NOMO-1 (cell line): ENCODE measurements at regions not wholly inside any gene's neighbourhood (a gene's known extent, or its start where the extent isn't known, plus 50 kb on each side); places are given as distances from the start of the nearest gene placed in this dataset.

Source experiments
- DNase-seq, 2 experiments: peaks; one replicate each; lab custom pipeline; 2025; ENCODE audit not compliant: unreplicated experiment in 2 of 2; lab: John Stamatoyannopoulos, UW

GRCh38 chr13:40132249-40132648 lies 476.8 kb downstream of the COG6 start:
- DNase-seq, result no peak

- DNase-seq, result no peak
Measured at GRCh38 chr13:40136896-40137295, 481.4 kb downstream of the COG6 start.

DNA sequence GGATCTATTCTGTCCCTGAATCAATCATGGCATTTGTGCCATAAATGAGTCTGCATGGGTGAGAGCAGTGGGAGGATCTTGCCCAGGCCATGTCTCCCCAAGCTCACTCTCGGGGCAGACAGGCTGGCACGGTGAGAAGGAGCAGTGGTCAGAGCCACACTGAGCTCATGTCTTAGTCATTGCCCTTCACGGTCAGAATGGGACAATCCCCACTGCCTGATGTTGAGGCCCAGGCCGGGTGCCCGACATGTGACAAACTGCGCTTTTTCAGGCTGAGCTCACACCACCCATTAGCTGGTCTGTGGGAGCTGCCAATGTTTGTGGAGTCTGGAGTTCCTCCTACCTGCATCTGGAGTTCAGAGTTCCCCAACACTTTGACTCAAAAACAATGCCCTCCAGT lies 481.9 kb downstream of the COG6 start:
- DNase-seq, result no peak

GRCh38 chr13:40139896-40140520 lies 484.5 kb downstream of the COG6 start:
- DNase-seq, result no peak

- DNase-seq, result no peak
Measured at GRCh38 chr13:40141859-40142555, 486.5 kb downstream of the COG6 start.

GRCh38 chr13:40143106-40143505 lies 487.6 kb downstream of the COG6 start:
- DNase-seq, result no peak

DNA sequence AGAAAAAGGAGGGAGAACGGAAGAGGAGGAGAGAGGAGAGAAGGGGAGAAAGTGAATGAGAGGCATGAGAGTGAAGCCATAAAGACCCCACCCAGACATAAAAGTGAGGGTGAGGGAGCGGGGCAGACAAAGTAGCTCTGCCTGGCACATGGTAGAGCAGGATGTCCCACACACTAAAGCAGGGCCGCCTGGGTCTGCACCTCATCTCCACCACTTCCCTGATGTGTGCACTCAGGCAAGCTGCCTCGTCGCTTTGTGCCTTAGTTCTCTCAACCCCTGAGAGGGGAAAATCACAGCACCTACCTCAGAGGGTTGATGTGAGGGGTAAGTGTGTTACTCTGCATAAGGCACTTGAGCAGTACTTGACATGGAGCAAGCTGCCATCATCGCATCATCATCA lies 488.1 kb downstream of the COG6 start:
- no peak for DNase-seq

DNA sequence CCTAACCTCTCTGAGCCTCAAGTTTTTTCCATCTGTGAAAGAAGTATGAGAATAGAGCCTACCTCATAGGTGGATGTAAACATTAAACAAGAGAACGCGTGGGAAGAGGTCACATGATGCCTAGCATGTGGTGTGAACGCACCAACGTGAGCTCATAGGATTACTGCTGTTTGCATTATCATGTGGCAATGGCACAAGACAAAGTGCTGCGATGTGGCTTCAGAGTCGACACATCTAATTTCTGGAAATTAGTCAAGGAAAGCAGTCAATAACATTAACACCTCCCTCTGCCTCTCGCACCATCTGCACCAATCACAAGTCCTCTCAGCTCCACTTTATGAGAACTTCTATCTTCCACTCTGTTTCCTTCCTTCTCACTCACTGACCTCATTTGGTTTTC lies 489.7 kb downstream of the COG6 start:
- no peak for DNase-seq

DNA sequence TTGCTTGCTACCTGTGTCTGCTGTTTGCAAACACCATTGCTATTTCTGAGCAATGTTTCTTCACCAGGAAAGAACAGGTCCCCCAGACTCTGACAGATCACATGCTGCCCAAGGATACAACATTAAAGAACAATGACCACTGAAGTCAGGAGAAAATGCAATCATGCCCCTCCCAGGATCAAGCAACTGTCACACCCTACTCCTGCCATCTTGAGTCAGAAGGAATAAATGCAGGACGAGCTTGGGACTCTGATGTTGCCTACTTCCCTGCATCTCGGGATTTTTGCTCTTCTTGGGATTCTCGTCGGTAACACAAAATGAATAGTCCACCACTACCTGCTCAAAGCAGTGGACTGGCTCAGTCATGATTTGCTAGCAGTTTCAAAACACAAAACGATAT lies 490.6 kb downstream of the COG6 start:
- DNase-seq, result no peak

- peak in 1 of 2 experiments; percentile 10 for DNase-seq
Measured at GRCh38 chr13:40146611-40147117, 491.2 kb downstream of the COG6 start.

DNA sequence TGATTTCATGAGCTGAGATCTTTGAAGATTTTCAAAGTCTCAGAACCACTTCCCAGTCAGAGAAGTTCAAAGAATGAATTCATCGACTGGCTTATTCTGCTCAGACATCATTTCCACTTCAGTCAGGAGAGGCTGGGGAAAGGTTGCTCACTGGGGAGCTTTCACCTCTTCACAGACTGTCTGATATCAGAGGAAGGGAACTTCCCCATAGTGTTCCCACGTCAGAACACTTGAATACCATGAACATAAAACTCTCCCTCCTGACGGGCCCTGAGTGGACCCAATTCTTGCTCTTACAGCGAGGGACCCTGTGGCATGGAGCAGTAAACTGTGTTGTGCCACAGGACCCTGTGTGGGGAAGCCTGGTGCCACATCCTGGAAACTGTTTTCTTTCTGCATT lies 492.6 kb downstream of the COG6 start:
- DNase-seq, result no peak

GRCh38 chr13:40148742-40149141 lies 493.3 kb downstream of the COG6 start:
- DNase-seq, result no peak

DNA sequence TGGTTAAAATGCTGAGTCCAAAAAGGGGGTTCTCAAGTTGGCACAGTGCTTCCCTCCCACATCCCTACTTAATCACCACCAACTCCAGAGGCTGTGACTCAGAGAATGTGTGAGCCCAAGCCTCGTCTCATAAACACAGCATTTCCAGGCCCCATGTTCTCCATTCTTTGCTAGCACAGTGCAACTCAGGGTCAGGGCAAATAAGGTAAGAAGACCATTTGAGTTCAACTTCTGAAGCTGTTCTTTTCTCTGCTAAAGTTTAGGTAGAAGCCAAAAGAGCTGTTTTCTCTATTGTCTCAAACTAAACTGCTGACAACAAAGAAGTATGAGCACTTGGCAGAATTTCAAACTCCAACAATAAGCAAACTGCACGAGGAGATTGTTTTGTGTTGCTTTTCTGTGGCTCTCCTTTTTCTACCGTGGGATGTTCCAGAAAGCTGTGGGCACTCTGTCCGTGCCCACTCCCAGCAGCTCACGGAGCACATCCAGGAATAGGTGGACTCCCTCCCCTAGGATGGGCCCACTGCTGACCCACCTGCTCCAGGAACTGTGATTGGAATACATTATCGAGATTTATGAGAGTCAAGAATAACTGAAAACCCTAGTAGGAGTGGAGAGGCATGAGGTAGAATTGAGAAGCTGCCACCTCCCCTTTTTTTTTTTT lies 494.3 kb downstream of the COG6 start:
- DNase-seq, result no peak

- no peak for DNase-seq
Measured at GRCh38 chr13:40151673-40152072, 496.2 kb downstream of the COG6 start.

DNA sequence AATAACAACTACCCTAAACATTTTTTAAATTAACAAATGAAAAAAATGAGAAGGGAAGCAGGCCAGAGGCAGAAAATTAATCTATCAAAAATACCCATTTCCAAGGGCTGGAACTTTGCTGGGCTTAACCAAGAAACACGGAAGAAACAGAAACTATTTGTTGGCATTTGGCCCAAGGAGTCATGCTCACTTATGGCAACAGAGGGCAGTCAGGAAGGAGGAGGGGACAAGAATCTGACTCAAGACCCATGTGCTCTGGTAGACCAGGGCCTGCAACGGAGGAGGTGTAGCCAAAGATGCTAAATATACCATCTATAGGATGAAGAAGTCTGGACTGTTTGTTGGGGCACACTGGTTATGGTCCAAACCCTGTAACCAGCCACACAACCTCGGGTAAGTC lies 496.7 kb downstream of the COG6 start:
- DNase-seq, result no peak

DNA sequence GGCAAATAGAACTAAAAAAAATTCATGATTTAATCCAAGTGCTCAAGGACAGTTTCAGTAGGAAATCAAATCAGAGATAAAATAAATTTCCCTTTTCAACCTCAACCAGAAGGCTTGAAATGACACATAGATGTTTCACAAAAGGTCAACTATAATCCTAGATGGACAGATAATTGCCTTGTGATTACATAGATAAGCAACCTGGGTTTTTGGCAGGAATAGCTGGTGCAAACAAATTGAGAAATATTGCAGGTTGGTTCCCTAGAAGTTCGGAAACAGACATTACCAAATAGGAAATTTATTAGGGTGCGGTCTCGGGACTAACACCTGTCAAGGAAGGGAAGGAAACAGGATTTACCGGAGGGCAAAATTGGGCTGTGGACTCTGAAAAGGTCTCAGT lies 497.5 kb downstream of the COG6 start:
- DNase-seq, result no peak

DNA sequence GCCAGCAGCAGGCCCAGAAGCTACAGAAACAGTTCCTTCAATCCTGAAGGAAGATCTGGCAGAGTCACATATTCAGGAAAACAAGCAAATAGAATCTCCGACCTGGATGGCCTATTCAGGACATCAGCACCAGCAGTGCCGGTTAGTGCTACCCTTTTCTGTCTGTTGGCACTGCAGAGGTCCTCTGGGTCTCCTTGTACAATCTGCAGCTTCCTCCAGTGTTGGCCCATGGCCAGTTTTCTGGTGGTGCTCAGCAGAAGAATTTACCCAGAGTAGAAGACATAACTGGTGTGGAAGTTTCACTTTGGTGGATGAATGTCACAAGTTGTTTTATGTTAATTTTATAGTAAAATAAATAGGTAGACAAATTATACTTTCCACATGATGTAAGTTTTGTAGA lies 498.1 kb downstream of the COG6 start:
- no peak for DNase-seq

DNA sequence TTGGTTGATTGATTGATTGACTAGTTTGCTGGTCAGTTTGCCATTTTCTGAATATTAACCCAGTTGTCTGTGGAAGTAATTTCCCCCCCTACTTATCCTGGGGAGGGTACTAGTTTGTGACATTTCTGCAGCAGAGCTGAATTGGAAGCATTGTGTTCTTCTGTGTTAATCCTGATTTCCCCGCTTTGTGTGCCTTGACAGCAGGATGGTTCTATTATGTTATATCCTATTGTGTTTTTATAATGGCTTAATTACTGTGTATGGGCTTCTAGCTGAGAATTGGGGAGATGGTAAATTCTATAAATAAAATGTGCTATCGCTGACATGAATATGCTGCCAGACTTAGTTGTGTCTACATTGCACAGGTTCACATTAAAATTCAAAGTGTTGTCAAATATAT lies 499.7 kb downstream of the COG6 start:
- DNase-seq, result no peak

DNA sequence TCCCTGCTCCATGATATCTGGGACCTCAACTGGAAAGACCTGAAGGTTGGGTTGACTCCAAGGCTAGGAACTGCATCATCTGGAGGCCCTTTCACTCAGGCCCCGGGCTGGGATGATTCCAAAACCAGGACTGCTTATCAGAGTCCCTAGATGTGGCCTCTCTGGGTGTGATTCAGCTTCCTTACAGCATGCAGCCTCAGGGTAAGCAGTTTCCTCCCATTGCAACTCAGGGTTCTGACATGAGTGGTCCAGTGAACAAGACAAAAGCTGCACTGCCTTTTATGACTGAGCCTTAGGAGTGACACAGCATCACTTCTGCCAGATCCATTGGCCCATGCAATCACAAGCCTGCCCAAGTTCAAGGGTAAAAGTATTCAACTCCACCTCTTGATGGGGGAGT lies 502.8 kb downstream of the COG6 start:
- DNase-seq, result no peak

DNA sequence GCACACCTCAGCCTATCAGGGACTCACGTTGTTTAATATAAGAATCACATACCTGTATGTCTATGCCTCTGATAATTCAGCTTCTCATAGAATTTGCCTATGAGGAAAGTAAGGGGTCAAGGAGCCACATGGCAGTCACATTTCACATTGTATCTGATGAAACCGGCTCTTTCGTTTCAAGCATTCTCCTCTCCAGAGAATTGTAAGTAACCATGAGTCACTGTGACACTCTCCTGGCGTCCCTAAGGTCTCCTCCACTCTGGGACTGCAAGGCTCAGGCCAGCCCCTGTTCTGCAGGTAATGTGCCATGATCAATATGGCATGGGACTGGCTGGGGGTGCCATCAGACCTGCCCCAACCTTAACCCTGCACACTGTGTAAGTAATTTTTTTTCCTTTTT lies 503.3 kb downstream of the COG6 start:
- DNase-seq, result no peak

DNA sequence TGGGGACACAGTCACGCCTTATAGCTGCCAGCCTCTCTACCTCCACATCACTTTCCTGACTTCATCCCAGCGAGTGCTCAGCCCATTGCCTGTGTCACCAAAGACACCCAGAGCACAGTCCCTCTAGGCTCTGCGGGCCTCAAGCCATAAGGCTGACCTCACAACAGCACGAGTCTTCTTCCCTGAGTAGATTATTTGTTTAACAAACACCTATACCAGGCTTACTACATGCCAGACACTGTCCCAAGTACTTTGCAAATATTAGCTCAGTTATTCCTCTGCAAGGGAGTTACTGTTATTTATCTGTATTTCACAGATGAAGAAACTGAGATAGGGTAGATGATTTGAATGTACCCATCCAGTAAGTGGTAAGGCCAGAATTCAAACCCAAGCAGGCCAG lies 504.3 kb downstream of the COG6 start:
- DNase-seq, result no peak
